HepG2 (cell line): ENCODE measurements at regions not wholly inside any gene's neighbourhood (a gene's known extent, or its start where the extent isn't known, plus 50 kb on each side); places are given as distances from the start of the nearest gene placed in this dataset.

ENCODE experiments used
- ATAC-seq: fragments of 200-7000 bp; cut with Tn5 transposase; 3 replicates; pipeline ENCODE4 v1.9.1; 2020; ENCODE audit warnings: mild to moderate bottlenecking, moderate library complexity
- BruUV-seq: library from RNA; stranded (reverse); fragments of 400-500 nt; replicated peaks from 2 replicates; lab custom pipeline; 2021; lab: Mats Ljungman, UMichigan
- CTCF ChIA-PET: fragments of 300-600 bp; formaldehyde crosslinking; extraction: SDS; loops from one replicate; lab custom pipeline; 2021; ENCODE audit warnings: low total read pairs, inconsistent platforms, low intra/inter-chr PET ratio; lab: Yijun Ruan, JAX
- POLR2A ChIA-PET: fragments of 350-600 bp; sonication (Branson Sonifier 250); formaldehyde crosslinking; loops from one replicate; lab custom pipeline; 2020; ENCODE audit warnings: antibody characterized with exemption, inconsistent platforms; lab: Yijun Ruan, JAX
- DNase-seq: peaks from one replicate; pipeline ENCODE4 v3.0.0-alpha.2; 2015; ENCODE audit warnings: low spot score
- FAIRE-seq: peaks from 3 replicates; lab custom pipeline; 2011; peaks lifted over from hg19 to GRCh38; lab: Jason Lieb, UNC
- H2AFZ ChIP-seq: one replicate; pipeline ENCODE4 v1.6.1; 2011; ENCODE audit warnings: low read length, inconsistent platforms
- H3K27ac ChIP-seq: fragments of 300-600 bp; 3 replicates; pipeline ENCODE4 v1.8.0; 2011; ENCODE audit warnings: mixed run types, mild to moderate bottlenecking, mixed read lengths, low read length, inconsistent platforms; ENCODE audit not compliant: insufficient read depth; ENCODE audit errors: extremely low read length
- H3K27me3 ChIP-seq, 2 experiments: fragments of 200-600 bp in 1 of 2; 2 replicates in 1 of 2; 3 replicates in 1 of 2; pipeline versions ENCODE4 v1.6.0 to v1.8.0; 2011; ENCODE audit warnings: low read length in 2 of 2, mild to moderate bottlenecking in 2 of 2, moderate library complexity in 2 of 2, inconsistent platforms in 1 of 2; ENCODE audit not compliant: insufficient read depth in 2 of 2, control insufficient read depth in 1 of 2
- H3K36me3 ChIP-seq, 2 experiments: fragments of 200-600 bp in 1 of 2; replicated peaks in 1 of 2; 2 replicates in 1 of 2; 3 replicates in 1 of 2; pipeline versions ENCODE4 v1.5.1 to v1.8.0; 2011; ENCODE audit warnings: low read length in 2 of 2, inconsistent platforms in 1 of 2; ENCODE audit not compliant: insufficient read depth in 2 of 2, control insufficient read depth in 1 of 2
- H3K4me1 ChIP-seq: 2 replicates; pipeline ENCODE4 v1.5.1; 2012; ENCODE audit warnings: low read length, inconsistent platforms; ENCODE audit not compliant: insufficient read depth
- H3K4me2 ChIP-seq: 2 replicates; pipeline ENCODE4 v1.6.0; 2011; ENCODE audit warnings: low read depth, low read length, inconsistent platforms
- H3K4me3 ChIP-seq, 3 experiments: fragments of 200-600 bp in 1 of 3; sonication (generic), shearing (Covaris generic) in 1 of 3; replicated peaks in 1 of 3; 2 replicates each; pipeline ENCODE4 v1.5.1; 2011 to 2016; ENCODE audit warnings: low read length in 3 of 3, inconsistent platforms in 2 of 3, low read depth in 2 of 3, mild to moderate bottlenecking in 2 of 3, control low read depth in 1 of 3, mixed read lengths in 1 of 3; ENCODE audit not compliant: insufficient read depth in 1 of 3
- H3K79me2 ChIP-seq: one replicate; pipeline ENCODE4 v1.6.1; 2011; ENCODE audit warnings: low read length, inconsistent platforms; ENCODE audit not compliant: insufficient read depth
- H3K9ac ChIP-seq: 2 replicates; pipeline ENCODE4 v1.6.0; 2011; ENCODE audit warnings: mild to moderate bottlenecking, low read depth, low read length, inconsistent platforms; ENCODE audit not compliant: insufficient read depth
- H3K9me3 ChIP-seq: 2 replicates; pipeline ENCODE4 v1.5.1; 2012; ENCODE audit warnings: mild to moderate bottlenecking, low read length
- H4K20me1 ChIP-seq: 2 replicates; pipeline ENCODE4 v1.6.0; 2011; ENCODE audit warnings: inconsistent platforms, mild to moderate bottlenecking, low read length, moderate library complexity; ENCODE audit not compliant: insufficient read depth
- GTF3A ChIP-seq: sonication (generic); formaldehyde crosslinking; conservative IDR thresholded peaks from 2 replicates; pipeline ENCODE4 v1.4.0; 2020; ENCODE audit warnings: mild to moderate bottlenecking, missing genetic modification reagents
- MEF2D ChIP-seq: sonication (generic); formaldehyde crosslinking; IDR thresholded peaks from 2 replicates; pipeline ENCODE4 v1.5.1; 2020; ENCODE audit warnings: mild to moderate bottlenecking, missing genetic modification reagents
- MTA3 ChIP-seq: sonication (generic); formaldehyde crosslinking; IDR thresholded peaks from 2 replicates; pipeline ENCODE4 v1.4.0; 2020; ENCODE audit warnings: missing genetic modification reagents
- RERE ChIP-seq: IDR thresholded peaks from 2 replicates; pipeline ENCODE4 v1.6.1; 2016; ENCODE audit warnings: low read depth, missing genetic modification reagents, missing compliant biosample characterization
- ZBTB38 ChIP-seq: sonication (generic); formaldehyde crosslinking; IDR thresholded peaks from 2 replicates; pipeline ENCODE4 v1.5.1; 2020; ENCODE audit warnings: mild to moderate bottlenecking, missing genetic modification reagents
- ZFP41 ChIP-seq: sonication (generic); formaldehyde crosslinking; IDR thresholded peaks from 2 replicates; pipeline ENCODE4 v1.4.0; 2020; ENCODE audit warnings: mild to moderate bottlenecking, missing genetic modification reagents, borderline replicate concordance
- ZHX1 ChIP-seq: sonication (generic); formaldehyde crosslinking; IDR thresholded peaks from 2 replicates; pipeline ENCODE4 v1.8.1; 2022; ENCODE audit warnings: low read depth, mild to moderate bottlenecking, missing genetic modification reagents
- ZNF17 ChIP-seq: sonication (generic); formaldehyde crosslinking; IDR thresholded peaks from 2 replicates; pipeline ENCODE4 v1.5.0; 2020; ENCODE audit warnings: mild to moderate bottlenecking, missing genetic modification reagents
- ZNF333 ChIP-seq: sonication (generic); formaldehyde crosslinking; IDR thresholded peaks from 2 replicates; pipeline ENCODE4 v1.4.0; 2020; ENCODE audit warnings: mild to moderate bottlenecking, missing genetic modification reagents, borderline replicate concordance
- ZNF883 ChIP-seq: sonication (generic); formaldehyde crosslinking; IDR thresholded peaks from 2 replicates; pipeline ENCODE4 v1.5.1; 2020; ENCODE audit warnings: mild to moderate bottlenecking, missing genetic modification reagents; ENCODE audit errors: not compliant biosample characterization
- WGBS: methylation state at CpG from one replicate; pipeline ENCODE4 v1.1.6; 2017; ENCODE audit warnings: low lambda C conversion rate; 5-methylcytosine and 5-hydroxymethylcytosine counted together
- in situ Hi-C: cut with HindIII; loops from 2 replicates; pipeline ENCODE4 v1.10.0; 2017; ENCODE audit warnings: low pct_unique_long_range_greater_than_20kb; ENCODE audit not compliant: extremely low pct_ligation_motif_present
- intact Hi-C: fragments of 100-400 bp; cut with micrococcal nuclease; formaldehyde crosslinking; loops from one replicate; pipeline ENCODE4 v1.10.0; 2022; ENCODE audit not compliant: unreplicated experiment

GRCh38 chr16:9596788-9597187 is 505.3 kb downstream of the HAPSTR1 start:
- Histone ChIP-seq H4K20me1 (no peaks in the 10 kb centered on the region), H3K4me3 (no peak overlapping the region), H3K27ac (no peak overlapping the region), H3K27me3 (peaks cover 0 to 14% of the 10 kb centered on the region in 2 experiments; a peak in 1 of 5 replicates), H2AFZ (no peak overlapping the region), H3K9me3 (no peaks in the 10 kb centered on the region), H3K79me2 (no peaks in the 10 kb centered on the region), H3K36me3 (no peaks in the 10 kb centered on the region), H3K9ac (no peak overlapping the region), H3K4me2 (no peak overlapping the region), H3K4me1 (no peaks in the 10 kb centered on the region)
- ATAC-seq (no peak), FAIRE-seq (no peak), DNase-seq (no peak)
- BruUV-seq: no TSS peak
- POLR2A ChIA-PET: no interaction called here
- intact Hi-C loops: no loop called here
- in situ Hi-C loops: no loop called here
- no peak for TF ChIP-seq ZNF883
- 6% methylated on average over 4 of the region's 4 CpGs for WGBS
- CTCF ChIA-PET: no interaction called here

GRCh38 chr16:9597967-9598730 is 506.7 kb downstream of the HAPSTR1 start:
- Histone ChIP-seq H3K9ac (no peak overlapping the region), H3K79me2 (no peaks in the 10 kb centered on the region), H4K20me1 (no peaks in the 10 kb centered on the region), H3K9me3 (no peaks in the 10 kb centered on the region), H3K27ac (no peak overlapping the region), H3K4me2 (no peak overlapping the region), H3K36me3 (no peaks in the 10 kb centered on the region), H3K4me1 (no peaks in the 10 kb centered on the region), H2AFZ (no peak overlapping the region), H3K4me3 (no peak overlapping the region), H3K27me3 (peaks cover 0 to 14% of the 10 kb centered on the region in 2 experiments; a peak in 1 of 5 replicates)
- in situ Hi-C loops: no loop called here
- intact Hi-C loops: no loop called here
- ATAC-seq (no peak), DNase-seq (no peak), FAIRE-seq (no peak)
- BruUV-seq: no TSS peak
- ChIA-PET CTCF (no interaction called here), POLR2A (no interaction called here)
- WGBS: 20% methylated on average over 9 of the region's 9 CpGs
- TF ChIP-seq GTF3A: no peak
- TF ChIP-seq ZNF17: no peak
- no peak for TF ChIP-seq RERE (CRISPR knock-in tag)
- no peak for TF ChIP-seq ZNF333 (CRISPR knock-in tag)
- no peak for TF ChIP-seq ZHX1
- TF ChIP-seq ZFP41 (CRISPR knock-in tag): no peak
- no peak for TF ChIP-seq ZBTB38 (CRISPR knock-in tag)
- TF ChIP-seq MEF2D: no peak
- TF ChIP-seq MTA3 (CRISPR knock-in tag): no peak
